Ishikawa (cell line): ENCODE measurements at regions not wholly inside any gene's neighbourhood (a gene's known extent, or its start where the extent isn't known, plus 50 kb on each side); places are given as distances from the start of the nearest gene placed in this dataset.

Experiments used
- CEBPB ChIP-seq: IDR thresholded peaks from 2 replicates; pipeline ENCODE4 v1.6.1; 2012
- CREB1 ChIP-seq: IDR thresholded peaks from 2 replicates; pipeline ENCODE4 v1.6.1; 2012; ENCODE audit warnings: low read depth
- EGR1 ChIP-seq: IDR thresholded peaks from 2 replicates; pipeline ENCODE4 v1.6.1; 2012
- EP300 ChIP-seq: IDR thresholded peaks from 2 replicates; pipeline ENCODE4 v1.6.1; 2012; ENCODE audit warnings: borderline replicate concordance
- FOXM1 ChIP-seq: IDR thresholded peaks from 2 replicates; pipeline ENCODE4 v1.6.1; 2012; ENCODE audit warnings: low read depth, borderline replicate concordance
- NFIC ChIP-seq: IDR thresholded peaks from 2 replicates; pipeline ENCODE4 v1.6.1; 2012
- RAD21 ChIP-seq: IDR thresholded peaks from 2 replicates; pipeline ENCODE4 v1.6.1; 2012; ENCODE audit warnings: low read depth
- TAF1 ChIP-seq: IDR thresholded peaks from 2 replicates; pipeline ENCODE4 v1.6.1; 2012; ENCODE audit warnings: low read depth, mild to moderate bottlenecking
- YY1 ChIP-seq: IDR thresholded peaks from 2 replicates; pipeline ENCODE4 v1.6.1; 2012; ENCODE audit warnings: low read depth
- ZBTB7A ChIP-seq: IDR thresholded peaks from 2 replicates; pipeline ENCODE4 v1.6.1; 2012; ENCODE audit warnings: low read depth
- TF ChIP-seq, protein P1 (sequence below): IDR thresholded peaks from 2 replicates; pipeline ENCODE4 v1.6.1; 2012
- TF ChIP-seq, protein P2 (sequence below): IDR thresholded peaks from 2 replicates; pipeline ENCODE4 v1.6.1; 2012; ENCODE audit warnings: low read depth, mild to moderate bottlenecking

DNA sequence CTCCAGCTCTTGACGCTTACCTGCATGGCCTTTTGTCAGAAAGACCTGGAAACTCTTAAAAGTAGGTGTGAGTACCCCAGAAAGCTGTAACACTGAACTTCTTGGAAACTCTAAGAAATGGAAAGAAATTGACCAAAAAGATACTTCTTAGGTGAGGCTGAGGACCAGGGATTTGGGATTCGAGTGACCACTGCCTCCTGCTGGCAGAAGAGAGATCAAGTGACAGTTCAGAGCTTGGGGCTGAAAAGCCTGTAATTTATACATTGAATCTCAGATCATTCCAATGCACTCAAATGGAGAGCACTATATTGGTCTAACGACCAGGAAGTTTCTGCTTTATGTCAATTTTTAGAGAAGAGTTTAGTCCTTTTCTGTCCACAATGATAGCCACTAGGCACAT is 204.6 kb downstream of the PDGFRA start:
- no peak for TF ChIP-seq EP300
- no peak for TF ChIP-seq FOXM1
- TF ChIP-seq YY1: no peak
- TF ChIP-seq ZBTB7A: no peak
- TF ChIP-seq RAD21: peak; percentile 52
- TF ChIP-seq, protein P1, sequence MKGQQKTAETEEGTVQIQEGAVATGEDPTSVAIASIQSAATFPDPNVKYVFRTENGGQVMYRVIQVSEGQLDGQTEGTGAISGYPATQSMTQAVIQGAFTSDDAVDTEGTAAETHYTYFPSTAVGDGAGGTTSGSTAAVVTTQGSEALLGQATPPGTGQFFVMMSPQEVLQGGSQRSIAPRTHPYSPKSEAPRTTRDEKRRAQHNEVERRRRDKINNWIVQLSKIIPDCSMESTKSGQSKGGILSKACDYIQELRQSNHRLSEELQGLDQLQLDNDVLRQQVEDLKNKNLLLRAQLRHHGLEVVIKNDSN: no peak
- TF ChIP-seq, protein P2, sequence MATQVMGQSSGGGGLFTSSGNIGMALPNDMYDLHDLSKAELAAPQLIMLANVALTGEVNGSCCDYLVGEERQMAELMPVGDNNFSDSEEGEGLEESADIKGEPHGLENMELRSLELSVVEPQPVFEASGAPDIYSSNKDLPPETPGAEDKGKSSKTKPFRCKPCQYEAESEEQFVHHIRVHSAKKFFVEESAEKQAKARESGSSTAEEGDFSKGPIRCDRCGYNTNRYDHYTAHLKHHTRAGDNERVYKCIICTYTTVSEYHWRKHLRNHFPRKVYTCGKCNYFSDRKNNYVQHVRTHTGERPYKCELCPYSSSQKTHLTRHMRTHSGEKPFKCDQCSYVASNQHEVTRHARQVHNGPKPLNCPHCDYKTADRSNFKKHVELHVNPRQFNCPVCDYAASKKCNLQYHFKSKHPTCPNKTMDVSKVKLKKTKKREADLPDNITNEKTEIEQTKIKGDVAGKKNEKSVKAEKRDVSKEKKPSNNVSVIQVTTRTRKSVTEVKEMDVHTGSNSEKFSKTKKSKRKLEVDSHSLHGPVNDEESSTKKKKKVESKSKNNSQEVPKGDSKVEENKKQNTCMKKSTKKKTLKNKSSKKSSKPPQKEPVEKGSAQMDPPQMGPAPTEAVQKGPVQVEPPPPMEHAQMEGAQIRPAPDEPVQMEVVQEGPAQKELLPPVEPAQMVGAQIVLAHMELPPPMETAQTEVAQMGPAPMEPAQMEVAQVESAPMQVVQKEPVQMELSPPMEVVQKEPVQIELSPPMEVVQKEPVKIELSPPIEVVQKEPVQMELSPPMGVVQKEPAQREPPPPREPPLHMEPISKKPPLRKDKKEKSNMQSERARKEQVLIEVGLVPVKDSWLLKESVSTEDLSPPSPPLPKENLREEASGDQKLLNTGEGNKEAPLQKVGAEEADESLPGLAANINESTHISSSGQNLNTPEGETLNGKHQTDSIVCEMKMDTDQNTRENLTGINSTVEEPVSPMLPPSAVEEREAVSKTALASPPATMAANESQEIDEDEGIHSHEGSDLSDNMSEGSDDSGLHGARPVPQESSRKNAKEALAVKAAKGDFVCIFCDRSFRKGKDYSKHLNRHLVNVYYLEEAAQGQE: no peak
- TF ChIP-seq CEBPB: no peak
- no peak for TF ChIP-seq NFIC
- no peak for TF ChIP-seq TAF1
- no peak for TF ChIP-seq CREB1
- TF ChIP-seq EGR1: no peak
